H1 (cell line): ENCODE measurements at regions not wholly inside any gene's neighbourhood (a gene's known extent, or its start where the extent isn't known, plus 50 kb on each side); places are given as distances from the start of the nearest gene placed in this dataset.

ENCODE experiments used
- CHD7 ChIP-seq: fragments of 300-600 bp; sonication (generic); IDR thresholded peaks from 2 replicates; pipeline ENCODE4 v1.7.1; 2012; ENCODE audit warnings: low read length, moderate library complexity, mild to moderate bottlenecking, inconsistent platforms; ENCODE audit not compliant: insufficient replicate concordance
- FOSL1 ChIP-seq: IDR thresholded peaks from 2 replicates; pipeline ENCODE4 v1.6.1; 2011; ENCODE audit warnings: mild to moderate bottlenecking, low read depth, low read length, moderate library complexity; ENCODE audit not compliant: insufficient read depth
- RNF2 ChIP-seq: fragments of 200-900, 300-1000 bp; sonication (generic); IDR thresholded peaks from 2 replicates; pipeline ENCODE4 v1.7.1; 2016; ENCODE audit warnings: borderline replicate concordance, low read depth, mild to moderate bottlenecking, antibody characterized with exemption, low read length; ENCODE audit not compliant: poor library complexity, severe bottlenecking; ENCODE audit errors: missing control alignments
- TAF1 ChIP-seq: IDR thresholded peaks from 2 replicates; pipeline ENCODE4 v1.6.1; 2011; ENCODE audit warnings: mild to moderate bottlenecking, low read depth, low read length
- TEAD4 ChIP-seq: IDR thresholded peaks from 2 replicates; pipeline ENCODE4 v1.6.1; 2012; ENCODE audit warnings: low read depth, low read length, inconsistent platforms, mixed read lengths

GRCh38 chr14:66404051-66404545 lies 82.1 kb upstream of the CCDC196 start (continued):
- TF ChIP-seq CHD7 (no peak), TEAD4 (no peak), TAF1 (no peak), FOSL1 (no peak), RNF2 (no peak)
